GM18520 (cell line): ENCODE measurements at regions not wholly inside any gene's neighbourhood (a gene's known extent, or its start where the extent isn't known, plus 50 kb on each side); places are given as distances from the start of the nearest gene placed in this dataset.
A peak's percentile ranks its signal among the peaks of the same experiment; 100 is the strongest.

Experiments
- ATAC-seq: cut with Tn5 transposase; IDR thresholded peaks from one replicate; pipeline ENCODE4 v1.9.1; 2021; ENCODE audit not compliant: unreplicated experiment

- no peak for ATAC-seq
Measured at GRCh38 chr12:103178366-103179080, 221.0 kb downstream of the ASCL1 start.

- peak; percentile 87 for ATAC-seq
Measured at GRCh38 chr12:103181366-103182152, 224.1 kb downstream of the ASCL1 start.

- ATAC-seq, result no peak
Measured at GRCh38 chr12:103182299-103182698, 224.8 kb downstream of the ASCL1 start.

GRCh38 chr12:103196467-103196866 lies 239.0 kb downstream of the ASCL1 start:
- no peak for ATAC-seq

- no peak for ATAC-seq
Measured at GRCh38 chr12:103197725-103198388, 240.4 kb downstream of the ASCL1 start.

- ATAC-seq, result no peak
Measured at GRCh38 chr12:103198499-103198898, 241.0 kb downstream of the ASCL1 start.

- no peak for ATAC-seq
Measured at GRCh38 chr12:103205906-103206305, 248.4 kb downstream of the ASCL1 start.

- ATAC-seq, result no peak
Measured at GRCh38 chr12:103207936-103208335, 250.5 kb downstream of the ASCL1 start.

- no peak for ATAC-seq
Measured at GRCh38 chr12:103241184-103241583, 254.6 kb downstream of the C12orf42 start.

- no peak for ATAC-seq
Measured at GRCh38 chr12:103244596-103244995, 251.2 kb downstream of the C12orf42 start.

GRCh38 chr12:103247531-103247930 lies 248.2 kb downstream of the C12orf42 start:
- no peak for ATAC-seq

- ATAC-seq, result no peak
Measured at GRCh38 chr12:103249607-103250006, 246.2 kb downstream of the C12orf42 start.

GRCh38 chr12:103250487-103250886 lies 245.3 kb downstream of the C12orf42 start:
- no peak for ATAC-seq
